Heart left ventricle (tissue), 13 donors: ENCODE measurements at regions not wholly inside any gene's neighbourhood (a gene's known extent, or its start where the extent isn't known, plus 50 kb on each side); places are given as distances from the start of the nearest gene placed in this dataset.

Experiments used
- POLR2A ChIP-seq, 2 donors: fragments of 450-650 bp; IDR thresholded peaks; one replicate each; pipeline ENCODE4 v1.6.1; 2017; ENCODE audit warnings: antibody characterized with exemption in 2 of 2, mild to moderate bottlenecking in 2 of 2, moderate library complexity in 2 of 2
- TF ChIP-seq, protein P1 (sequence below), 12 donors: fragments of 200-600 bp; sonication (generic) in 4 of 12; IDR thresholded peaks; one replicate each; pipeline versions ENCODE4 v1.5.0 to v1.8.0; 2018 to 2022; ENCODE audit warnings: antibody characterized with exemption in 12 of 12, mild to moderate bottlenecking in 5 of 12
- donor health status: ischemic (EF 13 %, LVEDD 7.1; RV severe dilation, severe dysfunction).
- donor health status: DM: no; HTN: yes; CAD: no.
- donor health status: DM: no; HTN: no; CAD: no.
- donor health status: ischemic (EF 25% LVEDD 6.9; RV normal size, moderate dysfunction).
- donor health status: ischemic (EF 25% LVEDD 5.7; RV mildly dilated, moderate dysfunction).
- donor health status: ischemic (EF 35%, LVEDD 5.7; RV mildly dilated, moderate dysfunction).
- donor health status: nonischemic (EF 11% LVEDD 7.7; RV severe dilation, severe dysfunction).
- donor health status: DM: yes; HTN: yes; CAD: no.
- donor health status: PGD.
- donor health status: ischemic (EF 29% LVEDD 5.4; RV normal size, mild dysfunction).
- donor health status: nonischemic (EF 23%, LVEDD 6.1; RV moderate dilation, normal function).

DNA sequence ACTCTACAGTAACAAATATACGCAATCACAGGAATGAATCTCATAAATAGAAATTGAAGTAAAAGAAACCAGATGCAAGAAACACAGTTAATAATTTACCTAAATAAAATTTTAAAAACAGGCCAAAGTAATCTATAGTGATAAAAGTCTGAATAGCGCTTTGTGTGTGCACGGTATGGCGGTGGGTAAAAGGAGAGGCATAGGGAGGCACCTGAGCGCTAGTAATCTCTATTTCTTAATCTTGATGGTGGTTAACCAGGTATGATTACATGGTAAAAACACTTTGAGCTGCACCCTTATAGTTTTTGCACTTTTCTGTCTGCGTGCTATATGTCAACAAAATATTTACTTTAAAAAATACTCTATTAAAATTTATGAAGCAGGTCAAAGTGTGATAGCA, 198.1 kb upstream of the SATB1 start:
- TF ChIP-seq POLR2A (IDR thresholded peaks at IDR 0.05): no peak
- TF ChIP-seq, protein P1, sequence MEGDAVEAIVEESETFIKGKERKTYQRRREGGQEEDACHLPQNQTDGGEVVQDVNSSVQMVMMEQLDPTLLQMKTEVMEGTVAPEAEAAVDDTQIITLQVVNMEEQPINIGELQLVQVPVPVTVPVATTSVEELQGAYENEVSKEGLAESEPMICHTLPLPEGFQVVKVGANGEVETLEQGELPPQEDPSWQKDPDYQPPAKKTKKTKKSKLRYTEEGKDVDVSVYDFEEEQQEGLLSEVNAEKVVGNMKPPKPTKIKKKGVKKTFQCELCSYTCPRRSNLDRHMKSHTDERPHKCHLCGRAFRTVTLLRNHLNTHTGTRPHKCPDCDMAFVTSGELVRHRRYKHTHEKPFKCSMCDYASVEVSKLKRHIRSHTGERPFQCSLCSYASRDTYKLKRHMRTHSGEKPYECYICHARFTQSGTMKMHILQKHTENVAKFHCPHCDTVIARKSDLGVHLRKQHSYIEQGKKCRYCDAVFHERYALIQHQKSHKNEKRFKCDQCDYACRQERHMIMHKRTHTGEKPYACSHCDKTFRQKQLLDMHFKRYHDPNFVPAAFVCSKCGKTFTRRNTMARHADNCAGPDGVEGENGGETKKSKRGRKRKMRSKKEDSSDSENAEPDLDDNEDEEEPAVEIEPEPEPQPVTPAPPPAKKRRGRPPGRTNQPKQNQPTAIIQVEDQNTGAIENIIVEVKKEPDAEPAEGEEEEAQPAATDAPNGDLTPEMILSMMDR (IDR thresholded peaks at IDR 0.05): no peak
